ENCODE measurements at regions not wholly inside any gene's neighbourhood (a gene's known extent, or its start where the extent isn't known, plus 50 kb on each side); places are given as distances from the start of the nearest gene placed in this dataset.
A peak's percentile ranks its signal among the peaks of the same experiment; 100 is the strongest.

DNA sequence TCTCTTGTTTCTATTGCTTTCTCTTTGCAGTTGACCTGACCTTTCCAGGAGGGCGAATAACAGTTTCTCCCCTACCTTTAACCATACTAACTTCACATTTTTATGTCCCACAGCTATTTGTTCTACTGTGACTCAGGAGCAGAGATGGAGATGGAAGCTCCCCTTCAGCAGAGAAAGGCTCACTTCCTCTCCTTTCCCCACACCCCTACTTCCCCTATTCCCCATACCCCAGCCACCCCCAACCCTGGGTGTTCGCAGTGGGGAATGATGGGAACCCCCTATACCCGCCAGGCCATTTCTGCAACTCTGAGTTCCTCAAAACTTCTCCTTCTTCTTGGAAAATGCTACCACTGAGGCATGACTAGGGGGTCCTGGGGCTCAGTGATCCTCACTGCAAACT, 285.4 kb upstream of the MGAT5 start:
- intact Hi-C loops (cut with DNase I): no loop called here
- Histone ChIP-seq H3K27me3 (no peaks in the 10 kb centered on the region), H3K4me3 (no peak overlapping the region), H3K36me3 (no peaks in the 10 kb centered on the region), H3K4me1 (no peaks in the 10 kb centered on the region), H3K9me3 (no peaks in the 10 kb centered on the region), H3K27ac (no peak overlapping the region)
- DNase-seq (no peak), ATAC-seq (peak; percentile 56)
- TF ChIP-seq, protein P1, sequence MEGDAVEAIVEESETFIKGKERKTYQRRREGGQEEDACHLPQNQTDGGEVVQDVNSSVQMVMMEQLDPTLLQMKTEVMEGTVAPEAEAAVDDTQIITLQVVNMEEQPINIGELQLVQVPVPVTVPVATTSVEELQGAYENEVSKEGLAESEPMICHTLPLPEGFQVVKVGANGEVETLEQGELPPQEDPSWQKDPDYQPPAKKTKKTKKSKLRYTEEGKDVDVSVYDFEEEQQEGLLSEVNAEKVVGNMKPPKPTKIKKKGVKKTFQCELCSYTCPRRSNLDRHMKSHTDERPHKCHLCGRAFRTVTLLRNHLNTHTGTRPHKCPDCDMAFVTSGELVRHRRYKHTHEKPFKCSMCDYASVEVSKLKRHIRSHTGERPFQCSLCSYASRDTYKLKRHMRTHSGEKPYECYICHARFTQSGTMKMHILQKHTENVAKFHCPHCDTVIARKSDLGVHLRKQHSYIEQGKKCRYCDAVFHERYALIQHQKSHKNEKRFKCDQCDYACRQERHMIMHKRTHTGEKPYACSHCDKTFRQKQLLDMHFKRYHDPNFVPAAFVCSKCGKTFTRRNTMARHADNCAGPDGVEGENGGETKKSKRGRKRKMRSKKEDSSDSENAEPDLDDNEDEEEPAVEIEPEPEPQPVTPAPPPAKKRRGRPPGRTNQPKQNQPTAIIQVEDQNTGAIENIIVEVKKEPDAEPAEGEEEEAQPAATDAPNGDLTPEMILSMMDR (IDR thresholded peaks at IDR 0.05): no peak

DNA sequence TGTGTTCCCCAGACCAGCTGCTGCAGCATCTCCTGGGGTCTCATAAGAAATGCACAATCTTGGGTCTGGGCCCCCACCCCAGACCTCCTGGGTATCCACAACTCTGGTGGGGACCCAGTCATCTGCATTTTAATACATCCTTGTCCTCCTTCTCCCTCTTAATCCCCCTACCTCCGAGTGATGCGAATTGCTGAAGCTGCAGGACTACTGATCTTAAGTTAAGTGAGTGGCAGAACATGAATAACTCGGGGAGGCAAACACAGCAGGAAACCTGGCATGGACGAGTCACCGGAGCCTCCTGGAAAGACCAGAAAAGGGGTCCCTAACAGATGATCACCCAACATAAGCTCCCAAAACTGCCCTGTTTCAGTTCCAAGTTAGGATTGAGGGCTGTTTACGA, 283.2 kb upstream of the MGAT5 start:
- no peak overlapping the region for H3K4me3 ChIP-seq
- H3K4me1 ChIP-seq: no peaks in the 10 kb centered on the region
- ATAC-seq (no peak), DNase-seq (no peak)
- H3K36me3 ChIP-seq: no peaks in the 10 kb centered on the region
- no peaks in the 10 kb centered on the region for H3K9me3 ChIP-seq
- TF ChIP-seq, protein P1 (IDR thresholded peaks at IDR 0.05): no peak
- H3K27me3 ChIP-seq: no peaks in the 10 kb centered on the region
- intact Hi-C loops (cut with DNase I): no loop called here
- no peak overlapping the region for H3K27ac ChIP-seq

DNA sequence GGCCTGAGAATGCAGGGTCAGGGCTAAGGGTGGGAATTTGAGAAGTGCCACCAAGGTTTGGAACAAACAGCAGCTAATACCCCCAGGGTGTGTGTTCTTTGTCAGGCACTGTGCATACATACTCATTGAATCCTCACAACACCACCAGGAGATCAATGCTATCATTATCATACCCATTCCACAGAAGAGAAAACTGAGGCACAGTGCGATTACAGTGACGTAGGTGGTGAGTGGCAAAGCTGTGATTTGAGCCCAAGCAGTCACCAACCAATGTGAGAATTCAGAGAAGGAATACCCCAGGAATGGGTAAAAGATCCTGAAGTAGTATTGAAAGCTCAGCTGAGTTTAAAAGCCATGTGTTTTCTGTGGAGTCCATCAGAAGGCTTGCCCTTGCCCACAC, 281.6 kb upstream of the MGAT5 start:
- H3K27me3 ChIP-seq: no peaks in the 10 kb centered on the region
- H3K9me3 ChIP-seq: no peaks in the 10 kb centered on the region
- intact Hi-C loops (cut with DNase I): no loop called here
- DNase-seq (no peak), ATAC-seq (no peak)
- TF ChIP-seq, protein P1 (IDR thresholded peaks at IDR 0.05): no peak
- H3K27ac ChIP-seq: no peak overlapping the region
- no peaks in the 10 kb centered on the region for H3K36me3 ChIP-seq
- H3K4me3 ChIP-seq: no peak overlapping the region
- H3K4me1 ChIP-seq: no peaks in the 10 kb centered on the region

DNA sequence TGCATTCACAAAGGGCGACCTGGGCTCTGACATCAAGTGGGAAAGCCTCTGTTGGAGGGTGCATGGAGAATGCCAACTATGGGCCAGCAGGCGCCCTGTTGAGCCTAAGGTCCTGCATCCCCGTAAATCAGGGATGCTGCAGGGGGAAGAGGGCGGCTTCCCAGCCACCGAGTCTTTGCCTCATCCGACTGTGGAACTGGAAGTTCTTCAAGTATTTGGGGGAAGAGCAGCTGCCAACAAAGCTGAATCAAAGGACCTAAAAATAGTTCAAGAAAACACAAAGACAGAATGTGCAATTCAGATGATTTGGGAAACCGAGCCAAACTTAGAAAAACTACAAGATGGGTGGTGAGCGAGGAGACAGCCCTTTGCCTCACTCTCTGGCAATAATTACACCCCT, 281.1 kb upstream of the MGAT5 start:
- no peak for ATAC-seq
- intact Hi-C loops (cut with DNase I): no loop called here
- TF ChIP-seq, protein P1 (IDR thresholded peaks at IDR 0.05): no peak

DNA sequence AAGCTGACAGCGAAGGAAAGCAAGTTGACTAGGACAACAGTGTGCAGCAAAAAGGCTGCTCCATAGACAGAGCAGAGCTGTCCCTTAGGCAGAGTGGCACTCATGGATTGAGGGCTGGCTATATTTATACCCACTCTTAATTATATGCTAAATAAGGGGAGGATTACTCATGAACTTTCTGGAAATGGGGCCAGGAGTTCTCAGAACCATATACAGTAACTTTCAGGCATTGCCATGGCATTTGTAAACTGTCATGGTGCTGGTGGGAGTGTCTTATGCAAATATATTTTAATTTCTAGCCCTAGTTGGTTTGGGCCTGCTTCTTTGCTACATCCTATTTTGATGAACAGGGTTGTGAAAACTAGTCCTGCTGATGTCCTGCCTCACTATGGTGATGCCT, 279.5 kb upstream of the MGAT5 start:
- no peaks in the 10 kb centered on the region for H3K4me1 ChIP-seq
- intact Hi-C loops (cut with DNase I): no loop called here
- no peak for ATAC-seq
- H3K27me3 ChIP-seq: no peaks in the 10 kb centered on the region
- no peaks in the 10 kb centered on the region for H3K36me3 ChIP-seq
- H3K27ac ChIP-seq: no peak overlapping the region
- TF ChIP-seq, protein P1 (IDR thresholded peaks at IDR 0.05): no peak
- no peaks in the 10 kb centered on the region for H3K9me3 ChIP-seq
- no peak for DNase-seq
- H3K4me3 ChIP-seq: no peak overlapping the region

More for the DNA sequence above, 281.1 kb upstream of the MGAT5 start:
- Histone ChIP-seq H3K4me3 (no peak overlapping the region), H3K9me3 (no peaks in the 10 kb centered on the region), H3K36me3 (no peaks in the 10 kb centered on the region), H3K4me1 (no peaks in the 10 kb centered on the region), H3K27ac (no peak overlapping the region), H3K27me3 (no peaks in the 10 kb centered on the region)
- no peak for DNase-seq

DNA sequence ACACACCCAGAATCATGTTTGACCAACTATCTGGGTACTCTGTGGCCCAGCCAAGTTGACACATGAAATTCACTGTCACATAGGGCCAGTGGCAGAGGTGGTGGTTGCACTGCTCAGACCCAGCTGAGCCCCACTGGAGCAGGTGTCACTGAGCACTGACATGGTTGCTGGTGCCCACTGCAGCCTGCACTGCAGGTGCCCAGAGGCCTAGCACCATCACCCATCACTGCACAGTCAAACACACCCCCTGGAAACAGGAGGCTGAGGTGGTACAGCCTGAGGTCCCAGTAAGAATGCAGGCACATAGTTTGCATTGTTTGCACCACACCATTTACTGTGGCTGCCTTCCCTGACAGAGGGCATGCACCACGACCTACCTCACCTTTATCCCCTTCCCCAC, 278.7 kb upstream of the MGAT5 start:
- DNase-seq (no peak), ATAC-seq (no peak)
- Histone ChIP-seq H3K4me3 (no peak overlapping the region), H3K4me1 (no peaks in the 10 kb centered on the region), H3K9me3 (no peaks in the 10 kb centered on the region), H3K27ac (no peak overlapping the region), H3K27me3 (no peaks in the 10 kb centered on the region), H3K36me3 (no peaks in the 10 kb centered on the region)
- intact Hi-C loops (cut with DNase I): no loop called here
- TF ChIP-seq, protein P1 (IDR thresholded peaks at IDR 0.05): no peak
